ENCODE measurements at regions not wholly inside any gene's neighbourhood (a gene's known extent, or its start where the extent isn't known, plus 50 kb on each side); places are given as distances from the start of the nearest gene placed in this dataset.

GRCh38 chr5:118456085-118456484 is 532.3 kb downstream of the DTWD2 start:
- no peak overlapping the region for H3K4me3 ChIP-seq (replicated peaks; ENCODE audit: low read depth, low read length)
- DNase-seq (ENCODE audit: low read depth) = no peak
- no peak for TF ChIP-seq CTCF (IDR thresholded peaks at IDR 0.05; ENCODE audit: low read length, missing control alignments)

DNA sequence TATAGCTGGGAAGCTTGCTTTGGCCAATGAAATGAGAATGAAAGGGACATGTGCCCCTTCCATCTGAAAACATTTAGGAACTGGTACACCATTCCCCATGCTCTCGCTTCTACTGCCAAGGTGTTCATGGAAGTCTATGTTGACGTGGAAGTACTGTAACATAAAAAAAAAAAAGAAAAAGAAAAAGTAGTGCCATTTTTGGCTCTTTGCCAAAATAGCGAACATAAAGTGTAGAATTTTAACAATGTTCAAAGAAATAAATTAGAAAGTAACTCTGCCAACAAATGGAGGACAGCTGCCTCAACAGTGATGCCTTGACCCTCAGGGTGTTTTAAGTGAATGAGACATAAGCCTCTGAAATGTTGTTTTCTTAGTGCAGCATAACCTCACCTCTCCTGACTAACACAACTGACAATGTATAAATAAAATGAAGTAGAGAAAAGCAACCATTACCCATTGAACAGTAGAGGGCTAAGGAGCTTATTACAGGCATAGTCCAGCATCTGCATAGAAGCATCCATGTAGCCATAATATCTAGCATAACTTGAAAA is 536.6 kb downstream of the DTWD2 start:
- H3K4me3 ChIP-seq (replicated peaks; ENCODE audit: low read depth, low read length) = no peak overlapping the region
- no peak for DNase-seq (ENCODE audit: low read depth)
- no peak for TF ChIP-seq CTCF (IDR thresholded peaks at IDR 0.05; ENCODE audit: low read length, missing control alignments)

DNA sequence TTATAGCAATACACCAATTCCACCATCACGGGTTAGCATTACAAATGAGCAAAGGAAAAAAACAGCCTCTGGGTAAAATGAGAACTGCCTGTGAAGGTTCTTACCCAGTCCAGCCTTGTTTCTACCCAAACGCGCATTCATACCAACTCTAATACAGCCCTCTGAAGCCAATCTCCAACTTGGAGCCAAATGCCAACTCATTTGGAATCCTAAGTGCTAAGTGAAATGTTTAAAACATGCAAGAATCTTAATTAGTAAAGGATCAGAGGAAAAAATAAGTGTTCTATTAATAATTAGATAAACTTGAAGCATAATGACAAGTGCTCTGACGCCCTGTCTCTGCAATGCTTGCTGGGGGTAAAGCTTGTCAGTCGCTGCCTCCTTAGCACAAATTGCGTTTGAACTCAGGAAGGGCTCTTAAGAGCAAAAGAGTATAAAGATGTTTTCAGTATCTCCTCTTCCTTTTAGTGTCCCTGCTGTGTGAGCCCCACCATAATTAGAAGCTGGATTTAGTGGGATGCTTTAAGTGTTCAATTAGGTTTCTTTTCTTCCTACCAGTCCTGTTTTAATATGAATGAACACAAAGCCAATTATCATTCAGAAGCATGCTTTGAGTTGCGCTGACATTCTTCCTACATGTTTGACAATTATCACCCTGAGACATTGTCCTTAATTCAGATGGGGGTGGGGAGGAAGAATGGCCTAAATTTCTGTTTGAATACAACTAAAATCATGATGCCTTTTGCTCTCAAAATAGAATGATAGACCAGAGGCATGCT is 537.6 kb downstream of the DTWD2 start:
- DNase-seq (ENCODE audit: low read depth) = no peak

DNA sequence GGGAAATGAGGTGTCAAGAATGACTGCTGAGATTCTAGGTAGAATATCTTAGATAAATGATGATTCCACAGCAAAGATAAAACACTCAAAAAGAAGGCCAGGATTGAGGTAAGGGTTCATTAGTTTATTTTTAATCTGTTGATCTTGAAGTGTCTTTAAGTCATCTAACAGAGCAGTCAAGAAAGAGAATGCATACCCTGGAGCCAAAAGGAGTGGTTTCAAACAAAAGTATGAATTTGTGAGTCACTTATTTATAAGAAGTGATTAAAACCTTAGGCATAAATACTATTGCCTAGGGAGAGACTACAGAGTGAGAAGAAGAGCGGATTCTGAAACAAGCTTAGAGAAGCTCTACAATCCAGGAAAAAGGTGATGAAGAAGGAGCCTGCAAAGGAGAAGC is 541.0 kb downstream of the DTWD2 start:
- no peak for DNase-seq (ENCODE audit: low read depth)
- no peak for TF ChIP-seq CTCF (IDR thresholded peaks at IDR 0.05; ENCODE audit: low read length, missing control alignments)
- no peak overlapping the region for H3K4me3 ChIP-seq (replicated peaks; ENCODE audit: low read depth, low read length)

More for the DNA sequence above, 537.6 kb downstream of the DTWD2 start:
- no peak overlapping the region for H3K4me3 ChIP-seq (replicated peaks; ENCODE audit: low read depth, low read length)
- TF ChIP-seq CTCF (IDR thresholded peaks at IDR 0.05; ENCODE audit: low read length, missing control alignments) = no peak

DNA sequence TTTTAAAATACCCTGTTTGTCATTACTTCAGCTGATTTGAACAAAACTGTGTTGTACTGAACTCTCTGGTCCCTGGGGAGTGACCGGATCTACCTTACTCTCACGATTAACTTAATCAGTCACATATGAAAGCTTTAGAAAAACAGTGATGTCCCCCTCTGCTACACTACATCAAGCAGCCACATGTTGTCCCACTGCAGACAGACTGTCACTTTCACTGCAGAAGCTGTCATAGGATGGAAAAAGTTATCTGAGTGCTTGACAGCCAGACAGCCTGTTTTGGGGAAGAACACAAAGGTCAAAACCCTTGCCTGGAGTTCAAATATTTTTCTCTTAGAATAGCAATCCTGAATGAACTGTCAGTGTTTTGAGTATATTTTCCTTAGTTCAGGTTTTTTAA is 546.4 kb downstream of the DTWD2 start:
- no peak for TF ChIP-seq CTCF (IDR thresholded peaks at IDR 0.05; ENCODE audit: low read length, missing control alignments)
- no peak for DNase-seq (ENCODE audit: low read depth)
- no peak overlapping the region for H3K4me3 ChIP-seq (replicated peaks; ENCODE audit: low read depth, low read length)

GRCh38 chr5:118441034-118441433 is 547.3 kb downstream of the DTWD2 start:
- TF ChIP-seq CTCF (IDR thresholded peaks at IDR 0.05; ENCODE audit: low read length, missing control alignments) = no peak
- H3K4me3 ChIP-seq (replicated peaks; ENCODE audit: low read depth, low read length) = no peak overlapping the region
- DNase-seq (ENCODE audit: low read depth) = no peak

DNA sequence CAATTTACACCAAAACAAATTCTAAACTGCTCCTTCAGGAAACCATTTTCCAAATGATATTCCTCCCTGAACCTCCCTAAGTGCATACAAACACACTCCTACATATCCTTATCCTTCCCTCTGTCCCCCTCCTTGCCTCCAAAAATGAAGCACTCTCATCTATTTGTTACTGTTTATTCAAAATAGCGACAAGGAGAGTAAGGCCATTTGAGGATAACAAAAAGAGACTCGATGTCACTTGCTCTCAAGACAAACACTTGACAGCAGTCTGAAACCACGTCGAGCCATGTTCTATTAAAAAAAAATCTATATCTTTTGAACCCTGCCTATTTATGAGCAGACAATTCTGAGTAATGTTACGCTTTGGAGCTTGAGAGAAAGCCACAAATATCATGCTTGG is 547.9 kb downstream of the DTWD2 start:
- H3K4me3 ChIP-seq (replicated peaks; ENCODE audit: low read depth, low read length) = no peak overlapping the region
- no peak for DNase-seq (ENCODE audit: low read depth)

More for the DNA sequence above, 547.9 kb downstream of the DTWD2 start:
- no peak for TF ChIP-seq CTCF (IDR thresholded peaks at IDR 0.05; ENCODE audit: low read length, missing control alignments)
